GM12878 (cell line): ENCODE measurements at regions not wholly inside any gene's neighbourhood (a gene's known extent, or its start where the extent isn't known, plus 50 kb on each side); places are given as distances from the start of the nearest gene placed in this dataset.

Experiments used
- ATAC-seq: fragments of 200-7000 bp; cut with Tn5 transposase; 3 replicates; pipeline ENCODE4 v1.9.1; 2020; ENCODE audit warnings: mild to moderate bottlenecking, moderate library complexity
- BruUV-seq: library from RNA; stranded (reverse); fragments of 400-500 nt; replicated peaks from 2 replicates; lab custom pipeline; 2021; lab: Mats Ljungman, UMichigan
- CTCF ChIA-PET: fragments of 300-600 bp; sonication (Branson Sonifier 250); formaldehyde crosslinking; extraction: SDS; loops from one replicate; lab custom pipeline; 2021; ENCODE audit warnings: inconsistent platforms; lab: Yijun Ruan, JAX
- POLR2A ChIA-PET: fragments of 350-600 bp; formaldehyde crosslinking; extraction: SDS; loops from one replicate; lab custom pipeline; 2021; ENCODE audit warnings: inconsistent platforms; lab: Charles Lee
- RAD21 ChIA-PET: fragments of 300-600 bp; sonication (Branson Sonifier 250); formaldehyde crosslinking; loops from one replicate; lab custom pipeline; 2023; ENCODE audit warnings: antibody characterized with exemption; ENCODE audit not compliant: unreplicated experiment; lab: Charles Lee
- SMC1A ChIA-PET: fragments of 300-600 bp; sonication (Branson Sonifier 250); formaldehyde crosslinking; loops from one replicate; lab custom pipeline; 2023; ENCODE audit not compliant: unreplicated experiment, uncharacterized antibody; lab: Charles Lee
- DNase-seq: peaks from one replicate; pipeline ENCODE4 v3.0.0-alpha.2; 2011; ENCODE audit warnings: low read depth, low spot score
- FAIRE-seq: peaks from 3 replicates; lab custom pipeline; 2011; peaks lifted over from hg19 to GRCh38; lab: Jason Lieb, UNC
- H2AFZ ChIP-seq: 2 replicates; pipeline ENCODE4 v1.6.0; 2011; ENCODE audit warnings: low read depth, low read length, control low read depth; ENCODE audit not compliant: control insufficient read depth
- H3K27ac ChIP-seq: 2 replicates; pipeline ENCODE4 v1.5.1; 2011; ENCODE audit warnings: control low read depth; ENCODE audit not compliant: control insufficient read depth, insufficient read depth
- H3K27me3 ChIP-seq, 2 experiments: replicated peaks in 1 of 2; 2 replicates each; pipeline versions ENCODE4 v1.6.0 to v1.6.1; 2011; ENCODE audit warnings: low read length in 1 of 2; ENCODE audit not compliant: control insufficient read depth in 2 of 2, insufficient read depth in 2 of 2
- H3K36me3 ChIP-seq, 2 experiments: 2 replicates each; pipeline ENCODE4 v1.5.1; 2011; ENCODE audit warnings: low read length in 1 of 2; ENCODE audit not compliant: control insufficient read depth in 2 of 2, insufficient read depth in 2 of 2
- H3K4me1 ChIP-seq: 2 replicates; pipeline ENCODE4 v1.6.1; 2011; ENCODE audit warnings: mild to moderate bottlenecking, low read length, moderate library complexity, mixed read lengths; ENCODE audit not compliant: control insufficient read depth, insufficient read depth
- H3K4me2 ChIP-seq: 2 replicates; pipeline ENCODE4 v1.6.0; 2011; ENCODE audit warnings: control low read depth; ENCODE audit not compliant: control insufficient read depth, insufficient read depth
- H3K4me3 ChIP-seq: fragments of 200-600 bp; sonication (generic); 2 replicates; pipeline ENCODE4 v1.5.1; 2016
- H3K79me2 ChIP-seq: 2 replicates; pipeline ENCODE4 v1.6.0; 2011; ENCODE audit warnings: low read length; ENCODE audit not compliant: control insufficient read depth, insufficient read depth
- H3K9ac ChIP-seq: 2 replicates; pipeline ENCODE4 v1.8.0; 2011; ENCODE audit warnings: low read length, control low read depth, mixed read lengths; ENCODE audit not compliant: control insufficient read depth, insufficient read depth
- H3K9me3 ChIP-seq: replicated peaks from 3 replicates; pipeline ENCODE4 v1.5.1; 2011; ENCODE audit warnings: mild to moderate bottlenecking, low read length; ENCODE audit not compliant: control insufficient read depth, insufficient read depth
- H4K20me1 ChIP-seq: 2 replicates; pipeline ENCODE4 v1.6.0; 2011; ENCODE audit not compliant: control insufficient read depth, insufficient read depth
- CHD1 ChIP-seq: IDR thresholded peaks from 2 replicates; pipeline ENCODE4 v1.6.1; 2012; ENCODE audit warnings: low read depth, low read length, improper control_type of control experiment
- ETV6 ChIP-seq, 2 experiments: fragments of 450-650 bp in 1 of 2; IDR thresholded peaks in 1 of 2; conservative IDR thresholded peaks in 1 of 2; 2 replicates each; pipeline ENCODE4 v1.6.1; 2014; ENCODE audit warnings: antibody characterized with exemption in 1 of 2, borderline replicate concordance in 1 of 2, low read depth in 1 of 2, mild to moderate bottlenecking in 1 of 2, moderate library complexity in 1 of 2
- JUND ChIP-seq: IDR thresholded peaks from 2 replicates; pipeline ENCODE4 v1.6.1; 2012; ENCODE audit warnings: low read depth, mild to moderate bottlenecking, low read length, improper control_type of control experiment, moderate library complexity
- MEF2A ChIP-seq: IDR thresholded peaks from 2 replicates; pipeline ENCODE4 v1.6.1; 2011; ENCODE audit warnings: low read depth, mild to moderate bottlenecking, low read length, moderate library complexity; ENCODE audit not compliant: insufficient read depth
- NR2C1 ChIP-seq: fragments of 450-650 bp; IDR thresholded peaks from 2 replicates; pipeline ENCODE4 v1.6.1; 2017; ENCODE audit warnings: antibody characterized with exemption, mild to moderate bottlenecking, moderate library complexity
- POLR2AphosphoS5 ChIP-seq: IDR thresholded peaks from 2 replicates; pipeline ENCODE4 v1.6.1; 2011; ENCODE audit warnings: mild to moderate bottlenecking, low read length, inconsistent platforms
- SMAD1 ChIP-seq: fragments of 450-650 bp; IDR thresholded peaks from 2 replicates; pipeline ENCODE4 v1.6.1; 2018; ENCODE audit warnings: mild to moderate bottlenecking, low read depth; ENCODE audit not compliant: partially characterized antibody
- TCF3 ChIP-seq: IDR thresholded peaks from 2 replicates; pipeline ENCODE4 v1.6.1; 2012; ENCODE audit warnings: low read depth, mild to moderate bottlenecking, low read length, borderline replicate concordance; ENCODE audit not compliant: insufficient read depth
- WRNIP1 ChIP-seq: IDR thresholded peaks from 2 replicates; pipeline ENCODE4 v1.6.1; 2011; ENCODE audit warnings: low read depth, low read length, improper control_type of control experiment, borderline replicate concordance
- WGBS: methylation state at CpG from one replicate; pipeline ENCODE4 v1.1.6; 2016; ENCODE audit warnings: low lambda C conversion rate; ENCODE audit not compliant: insufficient replicate concordance, insufficient coverage; ENCODE audit errors: missing lambda C conversion rate; 5-methylcytosine and 5-hydroxymethylcytosine counted together
- in situ Hi-C: fragments of 300-500 bp; cut with MboI; formaldehyde crosslinking; loops from 9 replicates; pipeline ENCODE4 v1.14.3; 2018; ENCODE audit warnings: mixed read lengths
- intact Hi-C: fragments of 100-400 bp; cut with micrococcal nuclease; formaldehyde crosslinking; loops from one replicate; pipeline ENCODE4 v1.14.2; 2022; ENCODE audit not compliant: unreplicated experiment
- TF ChIP-seq, protein P1 (sequence below): IDR thresholded peaks from 2 replicates; pipeline ENCODE4 v1.6.1; 2012; ENCODE audit warnings: mild to moderate bottlenecking, low read depth, low read length
- TF ChIP-seq, protein P2 (sequence below), 3 experiments: IDR thresholded peaks in 2 of 3; conservative IDR thresholded peaks in 1 of 3; 2 replicates each; pipeline ENCODE4 v1.5.1; 2011; ENCODE audit warnings: low read depth in 3 of 3, low read length in 3 of 3, mild to moderate bottlenecking in 3 of 3, control low read depth in 2 of 3, moderate library complexity in 2 of 3, inconsistent platforms in 1 of 3, mixed read lengths in 1 of 3; ENCODE audit not compliant: control insufficient read depth in 2 of 3, insufficient read depth in 1 of 3; ENCODE audit errors: extremely low read depth in 1 of 3
- TF ChIP-seq, protein P3 (sequence below): IDR thresholded peaks from 2 replicates; pipeline ENCODE4 v1.6.1; 2011; ENCODE audit warnings: borderline replicate concordance, low read depth, mild to moderate bottlenecking, moderate library complexity, low read length; ENCODE audit not compliant: insufficient read depth, poor library complexity, severe bottlenecking
- TF ChIP-seq, protein P4 (sequence below): fragments of 450-650 bp; formaldehyde crosslinking; IDR thresholded peaks from 2 replicates; pipeline ENCODE4 v1.4.0; 2022; ENCODE audit warnings: mild to moderate bottlenecking, moderate library complexity

DNA sequence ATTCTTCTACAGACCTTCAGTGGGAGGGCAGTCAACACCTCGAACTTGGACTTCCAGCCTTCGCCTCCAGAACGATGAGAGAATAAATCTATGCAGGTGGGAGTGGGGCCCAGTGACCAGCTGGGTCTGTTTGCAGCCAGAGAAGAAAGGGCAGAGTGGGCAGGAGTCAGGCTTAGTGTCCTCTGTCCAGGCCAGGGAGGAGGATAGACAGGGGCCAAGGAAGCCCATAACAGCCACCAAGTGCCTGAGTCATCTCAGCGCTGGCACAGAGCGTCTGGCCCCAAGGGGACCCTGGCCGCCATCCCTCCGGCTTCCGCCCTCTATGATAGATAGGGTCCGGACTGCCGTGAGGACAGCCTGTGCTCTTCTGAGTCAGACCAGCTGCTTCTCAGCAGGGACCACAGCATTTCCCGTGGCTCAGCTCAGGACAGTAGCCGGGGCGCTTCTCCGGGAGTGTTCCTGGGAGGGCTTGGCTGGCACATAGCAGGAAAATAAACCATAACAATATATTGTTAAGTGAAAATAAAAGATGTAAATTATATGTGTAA is 133.1 kb upstream of the C1orf174 start:
- no peak for DNase-seq
- in situ Hi-C loops (no loop called here), intact Hi-C loops (no loop called here)
- Histone ChIP-seq H3K79me2 (no peaks in the 10 kb centered on the region), H3K4me3 (no peak overlapping the region), H3K9ac (no peak overlapping the region), H3K27ac (no peak overlapping the region), H2AFZ (no peak overlapping the region), H3K4me1 (no peaks in the 10 kb centered on the region; the same call in 1 of the 2 replicates), H3K27me3 (no peaks in the 10 kb centered on the region), H3K4me2 (no peak overlapping the region), H3K36me3 (no peaks in the 10 kb centered on the region), H4K20me1 (no peaks in the 10 kb centered on the region), H3K9me3 (no peaks in the 10 kb centered on the region; the same call in 2 of the 3 replicates)
- ChIA-PET POLR2A (no interaction called here), RAD21 (no interaction called here), SMC1A (no interaction called here), CTCF (no interaction called here)
- 57% methylated on average over 14 of the region's 14 CpGs for WGBS
- no peak for ATAC-seq
- no TSS peak for BruUV-seq
- no peak for FAIRE-seq
- no peak for TF ChIP-seq JUND
- no peak for TF ChIP-seq TCF3
- TF ChIP-seq CHD1 = no peak
- TF ChIP-seq, protein P1, sequence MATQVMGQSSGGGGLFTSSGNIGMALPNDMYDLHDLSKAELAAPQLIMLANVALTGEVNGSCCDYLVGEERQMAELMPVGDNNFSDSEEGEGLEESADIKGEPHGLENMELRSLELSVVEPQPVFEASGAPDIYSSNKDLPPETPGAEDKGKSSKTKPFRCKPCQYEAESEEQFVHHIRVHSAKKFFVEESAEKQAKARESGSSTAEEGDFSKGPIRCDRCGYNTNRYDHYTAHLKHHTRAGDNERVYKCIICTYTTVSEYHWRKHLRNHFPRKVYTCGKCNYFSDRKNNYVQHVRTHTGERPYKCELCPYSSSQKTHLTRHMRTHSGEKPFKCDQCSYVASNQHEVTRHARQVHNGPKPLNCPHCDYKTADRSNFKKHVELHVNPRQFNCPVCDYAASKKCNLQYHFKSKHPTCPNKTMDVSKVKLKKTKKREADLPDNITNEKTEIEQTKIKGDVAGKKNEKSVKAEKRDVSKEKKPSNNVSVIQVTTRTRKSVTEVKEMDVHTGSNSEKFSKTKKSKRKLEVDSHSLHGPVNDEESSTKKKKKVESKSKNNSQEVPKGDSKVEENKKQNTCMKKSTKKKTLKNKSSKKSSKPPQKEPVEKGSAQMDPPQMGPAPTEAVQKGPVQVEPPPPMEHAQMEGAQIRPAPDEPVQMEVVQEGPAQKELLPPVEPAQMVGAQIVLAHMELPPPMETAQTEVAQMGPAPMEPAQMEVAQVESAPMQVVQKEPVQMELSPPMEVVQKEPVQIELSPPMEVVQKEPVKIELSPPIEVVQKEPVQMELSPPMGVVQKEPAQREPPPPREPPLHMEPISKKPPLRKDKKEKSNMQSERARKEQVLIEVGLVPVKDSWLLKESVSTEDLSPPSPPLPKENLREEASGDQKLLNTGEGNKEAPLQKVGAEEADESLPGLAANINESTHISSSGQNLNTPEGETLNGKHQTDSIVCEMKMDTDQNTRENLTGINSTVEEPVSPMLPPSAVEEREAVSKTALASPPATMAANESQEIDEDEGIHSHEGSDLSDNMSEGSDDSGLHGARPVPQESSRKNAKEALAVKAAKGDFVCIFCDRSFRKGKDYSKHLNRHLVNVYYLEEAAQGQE = no peak
- TF ChIP-seq, protein P2, sequence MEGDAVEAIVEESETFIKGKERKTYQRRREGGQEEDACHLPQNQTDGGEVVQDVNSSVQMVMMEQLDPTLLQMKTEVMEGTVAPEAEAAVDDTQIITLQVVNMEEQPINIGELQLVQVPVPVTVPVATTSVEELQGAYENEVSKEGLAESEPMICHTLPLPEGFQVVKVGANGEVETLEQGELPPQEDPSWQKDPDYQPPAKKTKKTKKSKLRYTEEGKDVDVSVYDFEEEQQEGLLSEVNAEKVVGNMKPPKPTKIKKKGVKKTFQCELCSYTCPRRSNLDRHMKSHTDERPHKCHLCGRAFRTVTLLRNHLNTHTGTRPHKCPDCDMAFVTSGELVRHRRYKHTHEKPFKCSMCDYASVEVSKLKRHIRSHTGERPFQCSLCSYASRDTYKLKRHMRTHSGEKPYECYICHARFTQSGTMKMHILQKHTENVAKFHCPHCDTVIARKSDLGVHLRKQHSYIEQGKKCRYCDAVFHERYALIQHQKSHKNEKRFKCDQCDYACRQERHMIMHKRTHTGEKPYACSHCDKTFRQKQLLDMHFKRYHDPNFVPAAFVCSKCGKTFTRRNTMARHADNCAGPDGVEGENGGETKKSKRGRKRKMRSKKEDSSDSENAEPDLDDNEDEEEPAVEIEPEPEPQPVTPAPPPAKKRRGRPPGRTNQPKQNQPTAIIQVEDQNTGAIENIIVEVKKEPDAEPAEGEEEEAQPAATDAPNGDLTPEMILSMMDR (IDR thresholded peaks at IDR 0.05 in 2 of 3, conservative IDR thresholded peaks at IDR 0.05 in 1 of 3; ENCODE audit: control insufficient read depth in 2 of 3, extremely low read depth in 1 of 3, insufficient read depth in 1 of 3, low read depth in 3 of 3, low read length in 3 of 3) = no peak
- TF ChIP-seq SMAD1 = no peak
- TF ChIP-seq, protein P3, sequence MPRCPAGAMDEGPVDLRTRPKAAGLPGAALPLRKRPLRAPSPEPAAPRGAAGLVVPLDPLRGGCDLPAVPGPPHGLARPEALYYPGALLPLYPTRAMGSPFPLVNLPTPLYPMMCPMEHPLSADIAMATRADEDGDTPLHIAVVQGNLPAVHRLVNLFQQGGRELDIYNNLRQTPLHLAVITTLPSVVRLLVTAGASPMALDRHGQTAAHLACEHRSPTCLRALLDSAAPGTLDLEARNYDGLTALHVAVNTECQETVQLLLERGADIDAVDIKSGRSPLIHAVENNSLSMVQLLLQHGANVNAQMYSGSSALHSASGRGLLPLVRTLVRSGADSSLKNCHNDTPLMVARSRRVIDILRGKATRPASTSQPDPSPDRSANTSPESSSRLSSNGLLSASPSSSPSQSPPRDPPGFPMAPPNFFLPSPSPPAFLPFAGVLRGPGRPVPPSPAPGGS = no peak
- TF ChIP-seq, protein P4, sequence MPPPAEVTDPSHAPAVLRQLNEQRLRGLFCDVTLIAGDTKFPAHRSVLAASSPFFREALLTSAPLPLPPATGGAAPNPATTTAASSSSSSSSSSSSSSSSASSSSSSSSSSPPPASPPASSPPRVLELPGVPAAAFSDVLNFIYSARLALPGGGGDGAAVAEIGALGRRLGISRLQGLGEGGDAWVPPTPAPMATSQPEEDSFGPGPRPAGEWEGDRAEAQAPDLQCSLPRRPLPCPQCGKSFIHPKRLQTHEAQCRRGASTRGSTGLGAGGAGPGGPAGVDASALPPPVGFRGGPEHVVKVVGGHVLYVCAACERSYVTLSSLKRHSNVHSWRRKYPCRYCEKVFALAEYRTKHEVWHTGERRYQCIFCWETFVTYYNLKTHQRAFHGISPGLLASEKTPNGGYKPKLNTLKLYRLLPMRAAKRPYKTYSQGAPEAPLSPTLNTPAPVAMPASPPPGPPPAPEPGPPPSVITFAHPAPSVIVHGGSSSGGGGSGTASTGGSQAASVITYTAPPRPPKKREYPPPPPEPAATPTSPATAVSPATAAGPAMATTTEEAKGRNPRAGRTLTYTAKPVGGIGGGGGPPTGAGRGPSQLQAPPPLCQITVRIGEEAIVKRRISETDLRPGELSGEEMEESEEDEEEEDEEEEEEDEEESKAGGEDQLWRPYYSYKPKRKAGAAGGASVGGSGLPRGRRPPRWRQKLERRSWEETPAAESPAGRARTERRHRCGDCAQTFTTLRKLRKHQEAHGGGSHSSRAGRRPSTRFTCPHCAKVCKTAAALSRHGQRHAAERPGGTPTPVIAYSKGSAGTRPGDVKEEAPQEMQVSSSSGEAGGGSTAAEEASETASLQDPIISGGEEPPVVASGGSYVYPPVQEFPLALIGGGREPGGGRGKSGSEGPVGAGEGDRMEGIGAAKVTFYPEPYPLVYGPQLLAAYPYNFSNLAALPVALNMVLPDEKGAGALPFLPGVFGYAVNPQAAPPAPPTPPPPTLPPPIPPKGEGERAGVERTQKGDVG (CRISPR knock-in tag) = no peak
- TF ChIP-seq NR2C1 = no peak
- TF ChIP-seq WRNIP1 = no peak
- no peak for TF ChIP-seq MEF2A
- TF ChIP-seq ETV6 (conservative IDR thresholded peaks at IDR 0.05 in 1 of 2, IDR thresholded peaks at IDR 0.05 in 1 of 2; ENCODE audit: borderline replicate concordance in 1 of 2, low read depth in 1 of 2) = no peak
- TF ChIP-seq POLR2AphosphoS5 = no peak
